Peyer's patch (tissue), 4 donors: ENCODE measurements at regions not wholly inside any gene's neighbourhood (a gene's known extent, or its start where the extent isn't known, plus 50 kb on each side); places are given as distances from the start of the nearest gene placed in this dataset.

Experiments
- POLR2A ChIP-seq, 2 donors: fragments of 450-650 bp; IDR thresholded peaks; one replicate each; pipeline ENCODE4 v1.5.1; 2017; ENCODE audit warnings: antibody characterized with exemption in 2 of 2, mild to moderate bottlenecking in 2 of 2, moderate library complexity in 2 of 2
- TF ChIP-seq, protein P1 (sequence below), 6 experiments: fragments of 450-650 bp in 4 of 6; fragments of 200-600 bp in 2 of 6; sonication (generic) in 1 of 6; IDR thresholded peaks; one replicate each; pipeline ENCODE4 v1.5.1; 2017 to 2019; ENCODE audit warnings: antibody characterized with exemption in 6 of 6, mild to moderate bottlenecking in 3 of 6, moderate library complexity in 1 of 6

DNA sequence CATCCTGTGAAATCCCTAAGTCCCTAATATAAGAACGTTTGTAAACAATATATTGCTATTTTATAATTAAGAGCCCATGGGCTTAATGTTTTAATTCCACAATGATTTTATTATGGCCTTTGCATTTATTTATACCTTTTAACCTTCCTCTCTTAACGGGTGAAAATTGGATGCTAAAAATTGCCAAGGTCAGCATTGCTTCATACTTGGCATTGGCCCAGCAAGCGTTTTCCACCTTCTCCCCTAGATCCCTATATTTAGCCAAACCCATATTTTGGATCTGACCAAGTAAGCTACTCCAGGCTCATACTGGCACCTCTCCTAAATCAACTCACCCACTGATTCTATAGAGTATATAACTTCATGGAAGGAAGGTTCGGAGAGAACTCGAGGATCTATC, 188.0 kb upstream of the NR2F2 start:
- TF ChIP-seq, protein P1, sequence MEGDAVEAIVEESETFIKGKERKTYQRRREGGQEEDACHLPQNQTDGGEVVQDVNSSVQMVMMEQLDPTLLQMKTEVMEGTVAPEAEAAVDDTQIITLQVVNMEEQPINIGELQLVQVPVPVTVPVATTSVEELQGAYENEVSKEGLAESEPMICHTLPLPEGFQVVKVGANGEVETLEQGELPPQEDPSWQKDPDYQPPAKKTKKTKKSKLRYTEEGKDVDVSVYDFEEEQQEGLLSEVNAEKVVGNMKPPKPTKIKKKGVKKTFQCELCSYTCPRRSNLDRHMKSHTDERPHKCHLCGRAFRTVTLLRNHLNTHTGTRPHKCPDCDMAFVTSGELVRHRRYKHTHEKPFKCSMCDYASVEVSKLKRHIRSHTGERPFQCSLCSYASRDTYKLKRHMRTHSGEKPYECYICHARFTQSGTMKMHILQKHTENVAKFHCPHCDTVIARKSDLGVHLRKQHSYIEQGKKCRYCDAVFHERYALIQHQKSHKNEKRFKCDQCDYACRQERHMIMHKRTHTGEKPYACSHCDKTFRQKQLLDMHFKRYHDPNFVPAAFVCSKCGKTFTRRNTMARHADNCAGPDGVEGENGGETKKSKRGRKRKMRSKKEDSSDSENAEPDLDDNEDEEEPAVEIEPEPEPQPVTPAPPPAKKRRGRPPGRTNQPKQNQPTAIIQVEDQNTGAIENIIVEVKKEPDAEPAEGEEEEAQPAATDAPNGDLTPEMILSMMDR (IDR thresholded peaks at IDR 0.05) = no peak
- TF ChIP-seq POLR2A (IDR thresholded peaks at IDR 0.05) = no peak
